Activated B cell treated with CpG ODN at 0.5 μM for 24 hours (primary cell): ENCODE measurements at regions not wholly inside any gene's neighbourhood (a gene's known extent, or its start where the extent isn't known, plus 50 kb on each side); places are given as distances from the start of the nearest gene placed in this dataset.
"Not testable (repeated sequence)": the region's sequence is repeated elsewhere in the genome, so short reads cannot be mapped to it uniquely, and the experiment has no call there.

ENCODE experiments used
- ATAC-seq: fragments of 200-7000 bp; cut with Tn5 transposase; one replicate; pipeline ENCODE4 v1.10.0; 2021; ENCODE audit warnings: low read depth, mild to moderate bottlenecking, moderate library complexity
- CTCF ChIA-PET: fragments of 350-600 bp; sonication (Branson Sonifier 250); formaldehyde crosslinking; loops from one replicate; lab custom pipeline; 2021; ENCODE audit warnings: antibody characterized with exemption; lab: Charles Lee
- POLR2A ChIA-PET: fragments of 350-600 bp; sonication (Branson Sonifier 250); formaldehyde crosslinking; loops from one replicate; lab custom pipeline; 2021; ENCODE audit warnings: antibody characterized with exemption; lab: Charles Lee
- DNase-seq: peaks from one replicate; pipeline ENCODE4 v3.0.0; 2022
- H3K27ac Mint-ChIP-seq: one replicate; pipeline ENCODE4 v1.8.0; 2020; ENCODE audit warnings: mixed read lengths
- H3K27me3 Mint-ChIP-seq: one replicate; pipeline ENCODE4 v1.8.0; 2021; ENCODE audit warnings: mixed read lengths
- H3K36me3 Mint-ChIP-seq: one replicate; pipeline ENCODE4 v1.8.0; 2021; ENCODE audit warnings: low read depth, mixed read lengths
- H3K4me1 Mint-ChIP-seq: one replicate; pipeline ENCODE4 v1.8.0; 2021; ENCODE audit warnings: mixed read lengths
- H3K4me3 Mint-ChIP-seq: one replicate; pipeline ENCODE4 v1.8.0; 2020; ENCODE audit warnings: mild to moderate bottlenecking, mixed read lengths
- H3K9me3 Mint-ChIP-seq: one replicate; pipeline ENCODE4 v1.8.0; 2020; ENCODE audit warnings: mixed read lengths
- CTCF ChIP-seq: fragments of 200-600 bp; IDR thresholded peaks from one replicate; pipeline ENCODE4 v1.8.0; 2022; ENCODE audit warnings: antibody characterized with exemption, mild to moderate bottlenecking
- intact Hi-C: fragments of 100-400 bp; cut with micrococcal nuclease; formaldehyde crosslinking; loops from one replicate; pipeline ENCODE4 v1.15.1; 2024

GRCh38 chr19:40940771-40941170 lies 50.3 kb upstream of the CYP2B6 start:
- DNase-seq, POLR2A ChIA-PET, H3K27ac Mint-ChIP-seq, H3K9me3 Mint-ChIP-seq, CTCF ChIA-PET, H3K4me1 Mint-ChIP-seq, H3K36me3 Mint-ChIP-seq, ATAC-seq, H3K4me3 Mint-ChIP-seq: not testable (repeated sequence)
- intact Hi-C loops: loop anchor here (5.0 kb wide), 1 partner anchor 67 kb away; no protein-coding TSS in a partner anchor
- H3K27me3 Mint-ChIP-seq: peaks cover 32% of the 10 kb centered on the region

- POLR2A ChIA-PET, H3K27ac Mint-ChIP-seq: not testable (repeated sequence)
Measured at GRCh38 chr19:40938007-40938406, 53.1 kb upstream of the CYP2B6 start.

GRCh38 chr19:40936755-40937154 lies 54.3 kb upstream of the CYP2B6 start:
- Mint-ChIP-seq H3K4me3 (no peak overlapping the region), H3K27ac (no peak overlapping the region), H3K27me3 (peaks cover 37% of the 10 kb centered on the region), H3K4me1 (no peaks in the 10 kb centered on the region), H3K9me3 (no peaks in the 10 kb centered on the region), H3K36me3 (no peaks in the 10 kb centered on the region)
- ChIA-PET POLR2A (no interaction called here), CTCF (no interaction called here)
- intact Hi-C loops: no loop called here
- no peak for ATAC-seq
- TF ChIP-seq CTCF: no peak
- DNase-seq: no peak

More at GRCh38 chr19:40938007-40938406, 53.1 kb upstream of the CYP2B6 start:
- intact Hi-C loops, H3K36me3 Mint-ChIP-seq, DNase-seq, H3K4me3 Mint-ChIP-seq, CTCF ChIA-PET, H3K9me3 Mint-ChIP-seq, H3K4me1 Mint-ChIP-seq, ATAC-seq: not testable (repeated sequence)
- peaks cover 27% of the 10 kb centered on the region for H3K27me3 Mint-ChIP-seq

- no peak overlapping the region for H3K27ac Mint-ChIP-seq
- H3K4me1 Mint-ChIP-seq: no peaks in the 10 kb centered on the region
- H3K27me3 Mint-ChIP-seq: peaks cover 46% of the 10 kb centered on the region
- no peaks in the 10 kb centered on the region for H3K36me3 Mint-ChIP-seq
- intact Hi-C loops: no loop called here
- H3K4me3 Mint-ChIP-seq: no peak overlapping the region
- POLR2A ChIA-PET: no interaction called here
- CTCF ChIA-PET: no interaction called here
- no peaks in the 10 kb centered on the region for H3K9me3 Mint-ChIP-seq
- no peak for DNase-seq
- no peak for TF ChIP-seq CTCF
- ATAC-seq: no peak
Measured at GRCh38 chr19:40933025-40933424, 51.0 kb upstream of the CYP2A7 start.

- intact Hi-C loops: no loop called here
- Mint-ChIP-seq H3K36me3 (no peaks in the 10 kb centered on the region), H3K9me3 (no peaks in the 10 kb centered on the region), H3K4me3 (no peak overlapping the region), H3K4me1 (no peaks in the 10 kb centered on the region), H3K27ac (no peak overlapping the region), H3K27me3 (peaks cover 43% of the 10 kb centered on the region)
- POLR2A ChIA-PET: no interaction called here
- ATAC-seq (no peak), DNase-seq (no peak)
- CTCF ChIA-PET: no interaction called here
- no peak for TF ChIP-seq CTCF
Measured at GRCh38 chr19:40932008-40932959, 50.3 kb upstream of the CYP2A7 start.
